Muscle layer of colon (tissue), 2 donors: ENCODE measurements at regions not wholly inside any gene's neighbourhood (a gene's known extent, or its start where the extent isn't known, plus 50 kb on each side); places are given as distances from the start of the nearest gene placed in this dataset.
"Not testable (repeated sequence)": the region's sequence is repeated elsewhere in the genome, so short reads cannot be mapped to it uniquely, and the experiment has no call there.

Source experiments
- H3K27ac ChIP-seq: one replicate; pipeline ENCODE4 v1.7.0; 2013; ENCODE audit warnings: low read depth, mild to moderate bottlenecking, low read length, moderate library complexity
- H3K27me3 ChIP-seq, 2 donors: one replicate each; pipeline ENCODE4 v1.7.0; 2013; ENCODE audit warnings: low read length in 2 of 2, mild to moderate bottlenecking in 2 of 2; ENCODE audit not compliant: insufficient read depth in 2 of 2, control insufficient read depth in 1 of 2
- H3K36me3 ChIP-seq: one replicate; pipeline ENCODE4 v1.7.0; 2013; ENCODE audit warnings: mild to moderate bottlenecking, low read length; ENCODE audit not compliant: insufficient read depth
- H3K4me1 ChIP-seq: one replicate; pipeline ENCODE4 v1.7.0; 2013; ENCODE audit warnings: mild to moderate bottlenecking, low read length; ENCODE audit not compliant: insufficient read depth
- H3K4me3 ChIP-seq, 2 donors: one replicate each; pipeline ENCODE4 v1.7.0; 2013; ENCODE audit warnings: low read length in 2 of 2, low read depth in 1 of 2, mild to moderate bottlenecking in 1 of 2, moderate library complexity in 1 of 2
- H3K9ac ChIP-seq: one replicate; pipeline ENCODE4 v1.7.0; 2013; ENCODE audit warnings: low read length
- H3K9me3 ChIP-seq: one replicate; pipeline ENCODE4 v1.7.0; 2013; ENCODE audit warnings: mild to moderate bottlenecking, low read length
- donor health status: abdominal sarcoma.
- donor health status: Adenocarcinoma of cecum.

GRCh38 chr2:87424763-87425154 is 323.1 kb upstream of the PLGLB2 start:
- H3K9ac ChIP-seq, H3K36me3 ChIP-seq, H3K4me1 ChIP-seq, H3K27ac ChIP-seq, H3K4me3 ChIP-seq, H3K9me3 ChIP-seq, H3K27me3 ChIP-seq: not testable (repeated sequence)

GRCh38 chr2:87425191-87425590 is 322.7 kb upstream of the PLGLB2 start:
- not testable (repeated sequence) for H3K9ac ChIP-seq, H3K4me3 ChIP-seq, H3K27ac ChIP-seq, H3K36me3 ChIP-seq, H3K27me3 ChIP-seq, H3K9me3 ChIP-seq, H3K4me1 ChIP-seq

GRCh38 chr2:87425717-87426116 is 322.2 kb upstream of the PLGLB2 start:
- not testable (repeated sequence) for H3K4me1 ChIP-seq, H3K27ac ChIP-seq, H3K36me3 ChIP-seq, H3K9me3 ChIP-seq, H3K4me3 ChIP-seq, H3K9ac ChIP-seq, H3K27me3 ChIP-seq

GRCh38 chr2:87428452-87429130 is 319.3 kb upstream of the PLGLB2 start:
- not testable (repeated sequence) for H3K4me1 ChIP-seq, H3K36me3 ChIP-seq, H3K9me3 ChIP-seq, H3K4me3 ChIP-seq, H3K27me3 ChIP-seq, H3K9ac ChIP-seq, H3K27ac ChIP-seq

GRCh38 chr2:87429206-87429930 is 318.5 kb upstream of the PLGLB2 start:
- not testable (repeated sequence) for H3K4me1 ChIP-seq, H3K9ac ChIP-seq, H3K27ac ChIP-seq, H3K9me3 ChIP-seq, H3K4me3 ChIP-seq, H3K27me3 ChIP-seq, H3K36me3 ChIP-seq

GRCh38 chr2:87429931-87430275 is 318.0 kb upstream of the PLGLB2 start:
- not testable (repeated sequence) for H3K9me3 ChIP-seq, H3K36me3 ChIP-seq, H3K27me3 ChIP-seq, H3K4me1 ChIP-seq, H3K27ac ChIP-seq, H3K9ac ChIP-seq, H3K4me3 ChIP-seq

GRCh38 chr2:87431051-87431450 is 316.8 kb upstream of the PLGLB2 start:
- not testable (repeated sequence) for H3K4me3 ChIP-seq, H3K27me3 ChIP-seq, H3K9ac ChIP-seq, H3K9me3 ChIP-seq, H3K4me1 ChIP-seq, H3K36me3 ChIP-seq, H3K27ac ChIP-seq

- H3K36me3 ChIP-seq, H3K4me3 ChIP-seq, H3K27me3 ChIP-seq: not testable (repeated sequence)
Observed at GRCh38 chr2:87432711-87433453, 315.0 kb upstream of the PLGLB2 start.

GRCh38 chr2:87436007-87436406 is 311.9 kb upstream of the PLGLB2 start:
- not testable (repeated sequence) for H3K4me1 ChIP-seq, H3K9ac ChIP-seq, H3K4me3 ChIP-seq, H3K27me3 ChIP-seq, H3K27ac ChIP-seq, H3K36me3 ChIP-seq, H3K9me3 ChIP-seq

More at GRCh38 chr2:87432711-87433453, 315.0 kb upstream of the PLGLB2 start:
- H3K9ac ChIP-seq, H3K27ac ChIP-seq, H3K9me3 ChIP-seq, H3K4me1 ChIP-seq: not testable (repeated sequence)

- not testable (repeated sequence) for H3K9me3 ChIP-seq, H3K9ac ChIP-seq, H3K27ac ChIP-seq, H3K27me3 ChIP-seq, H3K36me3 ChIP-seq, H3K4me1 ChIP-seq, H3K4me3 ChIP-seq
Observed at GRCh38 chr2:87437701-87438260, 310.1 kb upstream of the PLGLB2 start.

- H3K27me3 ChIP-seq, H3K4me1 ChIP-seq, H3K9me3 ChIP-seq, H3K4me3 ChIP-seq, H3K27ac ChIP-seq, H3K9ac ChIP-seq, H3K36me3 ChIP-seq: not testable (repeated sequence)
Observed at GRCh38 chr2:87438780-87439454, 309.0 kb upstream of the PLGLB2 start.
